ENCODE measurements at regions not wholly inside any gene's neighbourhood (a gene's known extent, or its start where the extent isn't known, plus 50 kb on each side); places are given as distances from the start of the nearest gene placed in this dataset.

DNA sequence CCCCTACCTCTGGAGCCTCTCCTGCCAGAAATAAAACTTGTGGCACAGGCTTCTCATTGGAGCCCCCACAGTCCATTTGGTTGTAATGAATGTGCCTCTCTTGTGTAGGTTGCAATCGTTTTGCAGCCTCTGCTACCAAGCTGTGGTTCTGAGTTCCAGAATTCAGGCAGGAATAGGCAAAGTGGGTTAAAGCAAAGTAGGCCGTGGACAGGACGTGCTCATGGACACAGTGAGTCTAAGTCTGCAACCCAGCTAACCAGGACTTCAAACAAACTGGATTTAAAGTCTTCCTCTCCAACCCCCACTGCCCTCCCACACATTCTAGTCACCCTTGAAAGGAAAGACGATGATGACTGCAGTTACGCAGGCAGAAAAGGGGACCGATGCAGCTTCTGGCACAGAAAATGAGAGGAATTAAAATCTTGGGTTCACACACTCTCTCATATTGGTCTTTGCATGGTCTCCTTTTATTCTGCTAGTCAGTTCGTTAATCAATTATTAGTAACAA, 260.0 kb downstream of the PIK3R1 start:
- H3K9me3 Mint-ChIP-seq = no peaks in the 10 kb centered on the region
- H3K4me1 Mint-ChIP-seq = no peaks in the 10 kb centered on the region
- Histone ChIP-seq H3K4me1 (ENCODE audit: insufficient read depth, low read length) (no peaks in the 10 kb centered on the region), H3K27ac (ENCODE audit: low read depth, low read length) (no peak overlapping the region), H3K9me3 (ENCODE audit: control insufficient read depth in 1 of 2, low read length in 2 of 2) (no peaks in the 10 kb centered on the region), H3K27me3 (ENCODE audit: insufficient read depth, low read length) (no peaks in the 10 kb centered on the region), H3K4me3 (ENCODE audit: low read length in 2 of 2) (no peak overlapping the region), H3K36me3 (ENCODE audit: insufficient read depth, low read length) (no peaks in the 10 kb centered on the region)
- H3K36me3 Mint-ChIP-seq = no peaks in the 10 kb centered on the region
- CTCF ChIA-PET (ENCODE audit: partially characterized antibody) = no interaction called here
- H3K27me3 Mint-ChIP-seq = peaks cover 0 to 10% of the 10 kb centered on the region in 2 donors
- no peak for DNase-seq
- POLR2A ChIA-PET (ENCODE audit: partially characterized antibody) = no interaction called here
- no peak overlapping the region for H3K27ac Mint-ChIP-seq
- intact Hi-C loops (cut with micrococcal nuclease) = no loop called here
- no peak overlapping the region for H3K4me3 Mint-ChIP-seq

DNA sequence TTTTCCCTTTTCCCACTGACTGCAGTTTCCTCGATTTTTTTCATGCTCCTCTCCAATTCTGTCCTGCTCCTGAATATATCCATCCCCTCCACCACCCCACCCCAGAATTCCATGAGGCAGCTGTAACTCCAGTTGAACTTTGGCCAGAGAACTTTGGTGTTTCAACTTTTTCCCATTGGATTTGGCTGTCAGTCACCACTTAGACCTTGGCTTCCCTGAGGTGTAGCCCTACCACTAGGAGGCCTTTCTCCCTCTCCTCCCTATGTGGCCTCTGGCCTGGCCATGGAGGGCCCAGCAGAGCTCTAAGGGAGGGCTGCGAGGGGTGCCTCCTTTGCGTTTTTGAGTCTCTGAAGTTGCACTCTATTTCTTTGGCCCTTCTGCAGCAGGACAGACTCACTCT, 261.3 kb downstream of the PIK3R1 start:
- intact Hi-C loops (cut with micrococcal nuclease) = no loop called here
- Mint-ChIP-seq H3K4me1 (no peaks in the 10 kb centered on the region), H3K4me3 (no peak overlapping the region), H3K36me3 (no peaks in the 10 kb centered on the region), H3K9me3 (no peaks in the 10 kb centered on the region), H3K27ac (no peak overlapping the region), H3K27me3 (peaks cover 0 to 6% of the 10 kb centered on the region in 2 donors)
- POLR2A ChIA-PET (ENCODE audit: partially characterized antibody) = no interaction called here
- Histone ChIP-seq H3K9me3 (ENCODE audit: control insufficient read depth in 1 of 2, low read length in 2 of 2) (no peaks in the 10 kb centered on the region), H3K27ac (ENCODE audit: low read depth, low read length) (no peak overlapping the region), H3K27me3 (ENCODE audit: insufficient read depth, low read length) (no peaks in the 10 kb centered on the region), H3K4me1 (ENCODE audit: insufficient read depth, low read length) (no peaks in the 10 kb centered on the region), H3K36me3 (ENCODE audit: insufficient read depth, low read length) (no peaks in the 10 kb centered on the region), H3K4me3 (ENCODE audit: low read length in 2 of 2) (no peak overlapping the region)
- no peak for DNase-seq
- CTCF ChIA-PET (ENCODE audit: partially characterized antibody) = interaction anchor here (0.6 to 1.3 kb wide), 2 partner anchors 191 to 1087 kb away, joined by 3 read pairs; no protein-coding TSS in a partner anchor

DNA sequence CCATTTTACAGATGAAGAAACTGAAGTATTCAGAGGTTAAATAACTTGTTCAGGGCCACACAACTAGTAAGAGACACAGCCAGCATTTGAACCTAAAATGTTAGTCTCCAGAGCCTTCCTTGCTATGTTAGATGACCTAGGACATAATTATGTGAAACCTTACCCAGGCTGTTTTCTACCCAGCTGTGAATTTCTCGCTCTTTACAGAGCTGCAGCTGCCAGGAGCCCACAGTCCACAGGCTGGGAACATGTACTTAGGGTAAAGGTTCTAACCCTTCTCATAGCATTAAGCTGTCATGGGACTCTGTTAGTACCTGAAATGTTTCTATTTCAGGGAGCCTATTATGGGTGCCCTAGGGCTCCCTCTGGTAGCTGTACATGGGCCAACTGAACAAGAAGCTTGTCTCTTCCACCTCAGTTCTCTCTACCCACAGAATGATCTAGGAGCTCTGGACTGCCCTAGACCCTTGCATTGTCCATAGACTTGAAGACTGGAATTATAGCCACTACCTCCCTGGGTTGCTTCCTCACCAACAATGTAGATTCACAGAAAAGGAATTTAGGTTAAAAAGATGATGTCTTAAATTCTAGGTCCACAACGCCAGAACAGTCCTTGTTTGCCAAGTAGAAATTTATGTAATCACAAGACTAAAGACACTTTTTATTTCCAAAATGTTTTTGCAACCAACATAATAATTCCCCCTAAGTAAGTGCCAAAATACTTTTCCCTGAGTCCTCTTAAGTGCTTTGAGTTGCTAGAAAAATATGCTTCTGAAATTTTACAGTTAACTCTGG, 262.9 kb downstream of the PIK3R1 start:
- H3K9me3 ChIP-seq (ENCODE audit: control insufficient read depth in 1 of 2, low read length in 2 of 2) = no peaks in the 10 kb centered on the region
- H3K4me1 ChIP-seq (ENCODE audit: insufficient read depth, low read length) = no peaks in the 10 kb centered on the region
- Mint-ChIP-seq H3K36me3 (no peaks in the 10 kb centered on the region), H3K27me3 (peaks cover 0 to 14% of the 10 kb centered on the region in 2 donors), H3K4me3 (no peak overlapping the region), H3K9me3 (no peaks in the 10 kb centered on the region), H3K27ac (no peak overlapping the region), H3K4me1 (no peaks in the 10 kb centered on the region)
- H3K4me3 ChIP-seq (ENCODE audit: low read length in 2 of 2) = no peak overlapping the region
- CTCF ChIA-PET (ENCODE audit: partially characterized antibody) = interaction anchor here (1.3 kb wide), 1 partner anchor 192 kb away, joined by 3 read pairs; no protein-coding TSS in a partner anchor
- POLR2A ChIA-PET (ENCODE audit: partially characterized antibody) = no interaction called here
- H3K27me3 ChIP-seq (ENCODE audit: insufficient read depth, low read length) = no peaks in the 10 kb centered on the region
- H3K36me3 ChIP-seq (ENCODE audit: insufficient read depth, low read length) = no peaks in the 10 kb centered on the region
- no peak overlapping the region for H3K27ac ChIP-seq (ENCODE audit: low read depth, low read length)
- intact Hi-C loops (cut with micrococcal nuclease) = no loop called here
- DNase-seq = no peak

DNA sequence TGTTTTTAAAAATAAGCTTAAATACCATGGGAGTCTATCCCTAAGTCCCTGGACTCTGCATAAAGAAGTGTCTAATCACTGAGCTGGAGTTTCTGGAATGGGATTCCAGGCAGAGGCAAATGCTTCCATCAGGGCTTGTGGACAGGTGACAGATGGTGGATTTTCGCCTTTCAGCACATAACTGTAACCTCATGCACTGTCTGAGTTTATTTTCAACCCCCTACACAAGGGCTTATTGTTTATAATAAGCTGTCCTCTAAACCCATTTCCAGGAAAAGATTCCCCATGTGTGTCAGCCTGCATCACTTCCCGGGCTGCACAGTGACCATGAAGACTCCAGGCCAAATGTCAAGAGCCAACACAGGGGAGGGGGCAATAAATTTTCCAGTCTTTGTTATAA, 264.0 kb downstream of the PIK3R1 start:
- CTCF ChIA-PET (ENCODE audit: partially characterized antibody) = no interaction called here
- POLR2A ChIA-PET (ENCODE audit: partially characterized antibody) = no interaction called here
- Histone ChIP-seq H3K36me3 (ENCODE audit: insufficient read depth, low read length) (no peaks in the 10 kb centered on the region), H3K27me3 (ENCODE audit: insufficient read depth, low read length) (no peaks in the 10 kb centered on the region), H3K4me1 (ENCODE audit: insufficient read depth, low read length) (no peaks in the 10 kb centered on the region), H3K4me3 (ENCODE audit: low read length in 2 of 2) (no peak overlapping the region), H3K9me3 (ENCODE audit: control insufficient read depth in 1 of 2, low read length in 2 of 2) (no peaks in the 10 kb centered on the region), H3K27ac (ENCODE audit: low read depth, low read length) (no peak overlapping the region)
- intact Hi-C loops (cut with micrococcal nuclease) = no loop called here
- no peaks in the 10 kb centered on the region for H3K4me1 Mint-ChIP-seq
- H3K36me3 Mint-ChIP-seq = no peaks in the 10 kb centered on the region
- DNase-seq = no peak
- H3K27ac Mint-ChIP-seq = no peak overlapping the region
- no peaks in the 10 kb centered on the region for H3K9me3 Mint-ChIP-seq
- peaks cover 0 to 14% of the 10 kb centered on the region in 2 donors for H3K27me3 Mint-ChIP-seq
- H3K4me3 Mint-ChIP-seq = no peak overlapping the region

DNA sequence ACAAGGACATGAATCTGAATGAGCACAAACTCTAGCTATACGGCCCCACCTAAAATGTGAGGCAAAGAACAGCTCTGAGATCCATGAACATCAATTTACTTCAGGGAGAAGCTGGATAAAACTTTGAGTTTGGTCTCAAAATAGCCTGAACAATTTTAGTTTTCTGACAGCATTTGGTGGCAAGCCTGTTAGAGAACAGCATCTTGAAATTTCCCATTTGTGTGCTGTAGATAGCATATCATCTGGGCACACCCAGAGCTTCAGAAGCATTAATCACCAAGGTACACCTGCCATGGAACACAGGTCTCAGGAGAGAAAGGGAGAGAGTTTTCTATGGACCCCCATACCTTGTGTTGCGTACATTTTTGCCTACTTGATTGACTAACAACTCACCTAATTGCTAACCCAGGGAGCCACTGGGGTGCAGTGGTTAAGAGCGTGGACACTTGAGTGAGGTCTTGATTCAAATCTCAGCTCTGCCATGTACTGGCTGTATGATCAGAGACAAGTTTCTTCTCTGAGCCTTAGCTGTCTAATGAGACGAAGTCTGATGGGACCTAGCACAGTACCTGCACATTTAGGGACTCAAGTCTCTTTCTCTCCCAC, 264.9 kb downstream of the PIK3R1 start:
- CTCF ChIA-PET (ENCODE audit: partially characterized antibody) = interaction anchor here (1.0 kb wide), 1 partner anchor 1234 kb away, joined by 3 read pairs; no protein-coding TSS in a partner anchor

DNA sequence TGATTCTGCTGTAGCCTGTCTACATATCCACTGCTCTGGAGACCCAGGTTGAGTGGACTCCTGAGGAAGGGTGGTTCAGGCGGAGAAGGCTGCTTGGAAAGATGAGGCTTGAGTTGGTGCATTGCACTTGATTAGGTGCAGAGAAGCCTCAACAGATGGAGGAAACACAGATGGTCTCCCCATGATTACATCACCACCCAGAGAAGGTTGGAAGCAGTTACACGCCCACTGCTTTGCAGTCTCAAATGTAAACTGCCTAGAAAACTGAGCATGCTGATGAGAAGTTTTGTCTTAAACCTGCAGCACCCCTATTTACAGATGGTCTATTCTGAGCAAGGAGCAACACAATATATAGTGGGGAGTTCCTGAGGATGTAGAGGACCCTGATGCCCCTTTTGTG, 266.6 kb downstream of the PIK3R1 start:
- DNase-seq = no peak
- Histone ChIP-seq H3K4me1 (ENCODE audit: insufficient read depth, low read length) (no peaks in the 10 kb centered on the region), H3K36me3 (ENCODE audit: insufficient read depth, low read length) (no peaks in the 10 kb centered on the region), H3K4me3 (ENCODE audit: low read length in 2 of 2) (no peak overlapping the region), H3K9me3 (ENCODE audit: control insufficient read depth in 1 of 2, low read length in 2 of 2) (no peaks in the 10 kb centered on the region), H3K27ac (ENCODE audit: low read depth, low read length) (no peak overlapping the region), H3K27me3 (ENCODE audit: insufficient read depth, low read length) (no peaks in the 10 kb centered on the region)
- Mint-ChIP-seq H3K27me3 (peaks cover 2 to 18% of the 10 kb centered on the region in 2 donors), H3K4me3 (no peak overlapping the region), H3K27ac (no peak overlapping the region), H3K36me3 (no peaks in the 10 kb centered on the region), H3K9me3 (peaks cover 0 to under 1% (median 0%) of the 10 kb centered on the region in 8 donors), H3K4me1 (no peaks in the 10 kb centered on the region)
- CTCF ChIA-PET (ENCODE audit: partially characterized antibody) = no interaction called here
- POLR2A ChIA-PET (ENCODE audit: partially characterized antibody) = no interaction called here
- intact Hi-C loops (cut with micrococcal nuclease) = no loop called here

More for the DNA sequence above, 264.9 kb downstream of the PIK3R1 start:
- POLR2A ChIA-PET (ENCODE audit: partially characterized antibody) = no interaction called here
- intact Hi-C loops (cut with micrococcal nuclease) = no loop called here
- Mint-ChIP-seq H3K36me3 (no peaks in the 10 kb centered on the region), H3K4me1 (no peaks in the 10 kb centered on the region), H3K27ac (no peak overlapping the region), H3K27me3 (peaks cover 0 to 14% of the 10 kb centered on the region in 2 donors), H3K9me3 (no peaks in the 10 kb centered on the region), H3K4me3 (no peak overlapping the region)
- H3K27ac ChIP-seq (ENCODE audit: low read depth, low read length) = no peak overlapping the region
- no peaks in the 10 kb centered on the region for H3K9me3 ChIP-seq (ENCODE audit: control insufficient read depth in 1 of 2, low read length in 2 of 2)
- no peak overlapping the region for H3K4me3 ChIP-seq (ENCODE audit: low read length in 2 of 2)
- H3K27me3 ChIP-seq (ENCODE audit: insufficient read depth, low read length) = no peaks in the 10 kb centered on the region
- no peak for DNase-seq
- H3K36me3 ChIP-seq (ENCODE audit: insufficient read depth, low read length) = no peaks in the 10 kb centered on the region
- H3K4me1 ChIP-seq (ENCODE audit: insufficient read depth, low read length) = no peaks in the 10 kb centered on the region

DNA sequence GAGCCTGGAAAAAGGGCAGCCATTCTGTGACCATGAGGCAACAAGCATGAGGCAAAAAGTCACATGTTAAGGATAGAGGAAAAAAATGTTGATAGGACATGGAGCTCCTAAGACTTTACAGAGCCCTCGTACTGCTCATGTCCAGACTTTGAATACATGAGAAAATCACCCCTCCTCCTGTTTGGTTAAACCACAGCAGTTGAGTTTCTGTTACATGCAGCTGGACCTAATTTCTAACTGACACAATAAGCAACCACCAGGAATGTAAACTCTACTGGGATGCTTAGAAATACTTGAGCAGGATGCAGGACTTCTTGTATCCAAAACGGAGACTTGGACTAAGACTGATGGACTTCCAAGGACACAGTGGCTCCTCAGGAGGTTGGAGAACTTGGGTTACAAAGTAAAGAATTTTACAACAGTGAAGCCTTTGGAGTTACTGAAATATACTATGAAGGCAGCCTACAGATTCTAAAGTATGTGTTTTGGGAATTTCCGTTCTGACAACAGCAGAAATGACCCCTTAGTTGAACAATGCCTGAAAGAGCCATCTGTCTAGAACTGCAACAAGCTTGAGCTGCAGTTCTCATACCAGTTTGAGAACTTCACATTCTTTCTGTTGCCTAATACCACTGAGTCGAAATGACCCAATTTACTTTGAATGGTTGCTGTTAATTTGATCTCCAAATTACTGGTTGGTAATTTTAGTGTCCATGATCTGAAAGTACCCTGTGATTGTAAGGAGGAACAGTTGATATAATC, 268.9 kb downstream of the PIK3R1 start:
- ChIA-PET CTCF (ENCODE audit: partially characterized antibody) (no interaction called here), POLR2A (ENCODE audit: partially characterized antibody) (no interaction called here)
- Mint-ChIP-seq H3K9me3 (peaks cover 0 to 15% (median 5%) of the 10 kb centered on the region in 8 donors), H3K36me3 (no peaks in the 10 kb centered on the region), H3K4me1 (no peaks in the 10 kb centered on the region), H3K27me3 (peaks cover 10 to 17% of the 10 kb centered on the region in 2 donors), H3K4me3 (no peak overlapping the region), H3K27ac (no peak overlapping the region)
- H3K4me3 ChIP-seq (ENCODE audit: low read length in 2 of 2) = no peak overlapping the region
- H3K36me3 ChIP-seq (ENCODE audit: insufficient read depth, low read length) = no peaks in the 10 kb centered on the region
- H3K4me1 ChIP-seq (ENCODE audit: insufficient read depth, low read length) = no peaks in the 10 kb centered on the region
- intact Hi-C loops (cut with micrococcal nuclease) = no loop called here
- H3K27me3 ChIP-seq (ENCODE audit: insufficient read depth, low read length) = no peaks in the 10 kb centered on the region
- no peaks in the 10 kb centered on the region for H3K9me3 ChIP-seq (ENCODE audit: control insufficient read depth in 1 of 2, low read length in 2 of 2)
- no peak for DNase-seq
- H3K27ac ChIP-seq (ENCODE audit: low read depth, low read length) = no peak overlapping the region

Data from CD4-positive, alpha-beta memory T cell (primary cell).